GM04503 (cell line): ENCODE measurements at regions not wholly inside any gene's neighbourhood (a gene's known extent, or its start where the extent isn't known, plus 50 kb on each side); places are given as distances from the start of the nearest gene placed in this dataset.
"Not testable (repeated sequence)": the region's sequence is repeated elsewhere in the genome, so short reads cannot be mapped to it uniquely, and the experiment has no call there.

Source experiments
- DNase-seq: peaks from one replicate; pipeline ENCODE4 v3.0.0-alpha.2; 2012; ENCODE audit warnings: low read depth

- DNase-seq: no peak
These were observed 213.3 kb upstream of the TUSC1 start for GRCh38 chr9:25891527-25891926.

- peak; percentile 14 for DNase-seq
These were observed 211.4 kb upstream of the TUSC1 start for GRCh38 chr9:25889661-25890060.

DNA sequence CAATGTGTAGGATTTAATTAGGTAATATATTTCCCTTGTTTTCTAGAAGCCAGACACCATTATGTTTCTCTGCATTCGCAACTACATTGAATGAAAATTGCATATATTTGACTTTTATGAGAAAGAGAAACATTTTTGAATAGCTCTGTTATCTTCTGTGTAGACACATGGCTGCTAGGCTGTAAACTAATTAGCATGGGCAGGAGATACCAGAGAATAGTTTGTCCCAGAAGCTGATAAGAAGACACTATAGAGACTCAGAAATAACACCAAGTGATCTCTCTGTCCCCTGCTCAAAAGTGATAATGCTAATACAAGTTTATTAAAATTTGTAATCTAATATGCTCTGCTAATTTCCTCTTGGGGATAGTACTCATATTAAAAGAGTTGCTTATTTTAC lies 198.0 kb upstream of the TUSC1 start:
- no peak for DNase-seq

DNA sequence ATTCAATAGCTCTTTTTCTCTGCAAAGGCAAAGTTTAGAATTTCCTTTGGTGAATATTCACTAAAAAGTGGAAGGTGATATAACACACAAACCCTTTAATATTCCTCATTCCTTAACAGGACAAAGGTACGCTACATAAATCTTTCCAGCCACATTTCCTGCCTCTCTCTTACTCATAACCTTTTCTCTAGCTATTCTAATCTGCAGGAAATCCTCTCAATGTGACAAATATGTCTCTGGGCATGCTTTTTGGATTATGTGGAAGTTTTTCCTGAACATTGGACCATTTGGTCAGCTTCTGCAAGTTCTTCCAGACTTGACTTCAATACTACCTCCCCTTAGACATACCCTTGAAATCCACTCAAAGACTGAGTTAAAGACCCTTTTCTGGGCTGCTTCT lies 186.3 kb upstream of the TUSC1 start:
- no peak for DNase-seq

DNA sequence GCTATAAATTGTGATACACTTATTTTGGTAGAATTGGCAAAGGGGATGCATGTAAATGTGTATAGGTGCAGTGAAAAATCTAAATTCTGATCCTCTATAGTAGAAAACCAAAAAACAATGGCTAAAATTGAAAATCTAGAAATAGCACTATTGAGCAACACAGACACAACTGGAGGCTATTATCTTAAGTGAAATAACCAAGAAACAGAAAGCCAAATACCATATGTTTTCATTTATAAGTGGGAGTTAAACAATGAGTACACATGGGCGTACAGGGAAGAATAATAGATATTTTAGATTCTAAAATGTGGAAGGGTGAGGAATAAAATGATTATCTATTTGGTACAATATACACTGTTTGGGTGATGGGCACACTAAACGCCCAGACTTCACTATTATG lies 183.2 kb upstream of the TUSC1 start:
- no peak for DNase-seq

GRCh38 chr9:25857147-25857546 lies 178.9 kb upstream of the TUSC1 start:
- DNase-seq: no peak

GRCh38 chr9:25850803-25851202 lies 172.6 kb upstream of the TUSC1 start:
- DNase-seq: no peak

DNA sequence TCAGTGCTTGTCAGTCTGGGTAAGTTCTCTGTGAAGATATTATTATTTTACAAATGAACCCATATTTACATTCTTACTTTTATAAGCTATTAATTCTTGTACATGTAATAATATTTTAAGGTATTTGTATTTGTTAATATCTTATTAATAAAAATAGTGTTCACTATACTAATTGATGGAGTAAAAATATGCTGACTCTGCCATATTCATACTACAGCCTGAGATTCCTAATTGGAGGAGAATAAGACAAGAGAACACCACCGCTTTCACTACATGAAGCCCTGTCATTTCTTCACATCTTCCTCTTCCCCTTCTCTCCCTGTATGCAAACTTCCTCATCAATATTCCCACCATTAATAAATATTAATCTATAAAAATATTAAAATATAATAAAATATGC lies 167.6 kb upstream of the TUSC1 start:
- DNase-seq: no peak

- no peak for DNase-seq
These were observed 152.1 kb upstream of the TUSC1 start for GRCh38 chr9:25830381-25830780.

GRCh38 chr9:25827626-25828025 lies 149.4 kb upstream of the TUSC1 start:
- DNase-seq: no peak

- DNase-seq: no peak
These were observed 138.2 kb upstream of the TUSC1 start for GRCh38 chr9:25816439-25816838.

GRCh38 chr9:25814023-25814422 lies 135.8 kb upstream of the TUSC1 start:
- no peak for DNase-seq

- no peak for DNase-seq
These were observed 135.2 kb upstream of the TUSC1 start for GRCh38 chr9:25813478-25813877.

DNA sequence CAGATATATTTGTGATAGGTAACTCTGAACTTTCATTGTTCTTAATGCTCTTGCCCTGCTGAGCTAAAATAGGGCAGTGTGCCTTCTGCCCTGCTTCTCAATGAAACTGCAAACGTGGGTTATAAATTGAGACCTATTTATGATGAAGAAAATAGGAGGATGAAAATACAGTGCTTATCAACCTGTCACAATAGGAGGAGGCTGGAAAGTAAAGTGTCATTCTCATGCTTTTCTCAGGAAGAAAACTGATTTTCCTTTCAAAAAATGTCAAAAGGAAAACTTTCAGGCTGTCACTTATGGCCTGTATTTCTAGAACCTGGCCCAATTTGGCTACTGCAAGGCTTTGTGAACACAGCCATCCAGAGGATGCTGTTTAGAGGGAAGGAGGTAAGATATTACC lies 130.3 kb upstream of the TUSC1 start:
- DNase-seq: no peak

DNA sequence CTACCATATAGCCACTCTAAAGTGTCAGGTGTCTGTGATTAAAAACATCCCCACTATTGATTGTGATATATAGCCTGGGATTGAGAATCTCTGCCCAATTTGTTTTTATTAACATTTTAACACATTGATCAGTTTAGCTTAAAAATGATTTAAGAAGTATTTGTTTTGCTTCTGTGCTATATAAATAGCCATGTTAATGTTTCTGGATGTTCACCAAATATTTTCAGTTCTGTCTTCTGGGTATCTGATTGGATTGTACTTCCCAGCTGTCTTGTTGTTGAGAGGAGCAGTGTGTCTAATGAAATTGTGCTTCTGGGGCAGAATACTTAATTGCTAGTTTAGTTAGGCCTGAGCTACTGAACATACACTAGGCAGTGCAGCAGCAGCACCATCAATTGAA lies 126.6 kb upstream of the TUSC1 start:
- DNase-seq: no peak

DNA sequence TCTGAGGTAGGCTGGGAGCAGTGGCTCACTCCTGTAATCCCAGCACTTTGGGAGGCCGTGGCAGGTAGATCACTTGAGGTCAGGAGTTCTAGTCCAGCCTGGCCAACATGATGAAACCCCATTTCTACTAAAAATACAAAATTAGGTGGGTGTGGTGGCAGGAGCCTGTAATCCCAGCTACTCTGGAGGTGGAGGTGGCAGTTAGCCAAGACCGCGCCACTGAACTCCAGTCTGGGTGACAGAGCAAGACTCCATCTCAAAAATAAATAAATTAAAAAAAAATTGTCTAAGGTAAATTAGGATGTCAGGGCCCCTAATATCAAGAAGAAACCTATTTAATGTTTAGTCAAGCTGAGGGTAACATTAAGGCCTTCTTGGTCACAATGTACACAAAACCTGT lies 123.7 kb upstream of the TUSC1 start:
- not testable (repeated sequence) for DNase-seq

GRCh38 chr9:25773805-25774204 lies 95.6 kb upstream of the TUSC1 start:
- DNase-seq: no peak

- DNase-seq: no peak
These were observed 77.7 kb upstream of the TUSC1 start for GRCh38 chr9:25755951-25756350.

- no peak for DNase-seq
These were observed 74.2 kb upstream of the TUSC1 start for GRCh38 chr9:25752398-25752797.

DNA sequence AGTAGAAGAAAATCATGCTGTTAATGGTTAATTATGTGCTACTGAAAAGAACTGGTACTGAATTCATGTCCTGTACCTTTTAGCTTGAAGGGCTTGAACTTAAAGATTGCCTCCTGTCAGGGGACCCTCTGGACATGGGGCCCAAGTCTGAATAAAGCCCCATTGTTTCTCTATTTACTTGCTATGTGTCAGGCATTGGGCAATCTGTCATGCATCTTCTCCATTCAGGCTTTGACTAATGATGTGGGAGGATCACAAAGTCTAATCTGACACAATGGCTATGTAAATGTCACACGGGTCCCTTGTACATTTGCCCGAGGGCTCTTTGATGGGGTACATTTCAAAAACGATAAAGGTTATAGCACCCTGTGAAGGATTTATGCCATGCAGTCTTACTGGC lies 64.0 kb upstream of the TUSC1 start:
- no peak for DNase-seq

- DNase-seq: no peak
These were observed 55.2 kb upstream of the TUSC1 start for GRCh38 chr9:25733336-25733982.

DNA sequence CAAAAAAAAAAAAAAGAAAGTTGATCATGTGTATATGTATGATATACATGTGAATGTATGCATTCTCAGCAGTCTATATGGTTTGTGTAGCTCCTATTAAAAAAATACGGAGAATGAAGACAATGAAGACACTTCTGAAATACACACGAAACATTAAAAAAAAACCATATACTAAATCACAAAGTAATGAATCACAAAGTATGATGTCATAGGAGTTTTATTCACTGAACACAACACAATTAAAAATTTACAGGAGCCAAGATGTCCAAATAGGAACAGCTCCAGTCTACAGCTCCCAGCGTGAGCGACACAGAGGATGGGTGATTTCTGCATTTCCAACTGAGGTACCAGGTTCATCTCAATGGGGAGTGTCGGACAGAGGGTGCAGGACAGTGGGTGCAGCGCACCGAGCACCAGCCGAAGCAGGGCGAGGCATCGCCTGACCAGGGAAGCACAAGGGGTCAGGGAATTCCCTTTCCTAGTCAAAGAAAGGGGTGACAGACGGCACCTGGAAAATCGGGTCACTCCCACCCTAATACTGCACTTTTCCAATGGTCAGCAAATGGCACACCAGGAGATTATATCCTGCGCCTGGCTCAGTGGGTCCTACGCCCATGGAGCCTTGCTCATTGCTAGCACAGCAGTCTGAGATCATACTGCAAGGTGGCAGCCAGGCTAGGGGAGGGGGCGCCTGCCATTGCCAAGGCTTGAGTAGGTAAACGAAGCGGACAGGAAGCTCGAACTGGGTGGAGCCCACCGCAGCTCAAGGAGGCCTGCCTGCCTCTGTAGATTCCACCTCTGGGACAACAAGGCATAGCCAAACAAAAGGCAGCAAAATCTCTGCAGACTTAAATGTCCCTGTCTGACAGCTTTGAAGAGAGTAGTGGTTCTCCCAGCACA lies 53.9 kb upstream of the TUSC1 start:
- DNase-seq: not testable (repeated sequence)
